ENCODE measurements at regions not wholly inside any gene's neighbourhood (a gene's known extent, or its start where the extent isn't known, plus 50 kb on each side); places are given as distances from the start of the nearest gene placed in this dataset.
"Not testable (repeated sequence)": the region's sequence is repeated elsewhere in the genome, so short reads cannot be mapped to it uniquely, and the experiment has no call there.

DNA sequence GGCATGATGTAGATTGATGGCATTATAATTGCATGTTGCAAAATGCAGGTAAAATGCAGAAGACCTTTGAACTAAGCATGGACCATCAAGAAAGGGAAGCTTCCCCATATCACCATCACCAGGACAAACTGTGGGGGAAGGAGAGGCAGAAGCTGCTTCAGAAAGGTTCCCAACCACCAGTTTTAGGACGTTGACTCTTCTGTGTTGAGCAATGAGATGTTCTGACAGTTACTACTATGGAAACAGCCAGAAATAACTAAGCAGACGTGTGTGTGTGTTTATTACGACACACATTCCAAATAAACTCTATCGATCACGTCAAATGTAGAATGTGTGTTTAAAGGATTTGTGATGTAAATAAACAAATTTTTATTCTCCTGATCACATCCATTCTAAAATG lies 110.2 kb upstream of the PLD5 start:
- Mint-ChIP-seq H3K36me3 (no peaks in the 10 kb centered on the region), H3K4me1 (no peaks in the 10 kb centered on the region), H3K27me3 (no peaks in the 10 kb centered on the region), H3K27ac (no peak overlapping the region), H3K4me3 (no peak overlapping the region), H3K9me3 (no peaks in the 10 kb centered on the region)
- no peak for DNase-seq
- CTCF ChIA-PET = no interaction called here

DNA sequence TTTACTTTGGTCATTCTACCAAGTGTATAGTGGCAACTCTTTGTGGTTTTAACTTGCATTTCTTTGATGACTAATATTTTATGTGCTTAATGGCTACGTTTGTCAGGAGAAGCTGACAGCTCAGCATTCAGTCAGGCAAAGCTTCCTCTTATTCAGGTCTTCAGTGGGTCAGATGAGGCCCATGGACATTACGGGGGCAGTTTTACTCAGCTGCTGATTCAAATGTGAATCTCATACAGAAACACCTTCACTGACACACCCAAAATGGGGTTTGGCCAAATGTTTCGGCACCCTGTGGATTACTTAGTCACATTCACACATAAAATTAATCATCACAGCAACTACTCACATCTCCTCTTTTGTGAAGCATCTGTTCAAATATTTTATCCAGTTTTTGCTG lies 104.9 kb upstream of the PLD5 start:
- H3K9me3 Mint-ChIP-seq = no peaks in the 10 kb centered on the region
- H3K4me3 Mint-ChIP-seq = no peak overlapping the region
- no peaks in the 10 kb centered on the region for H3K36me3 Mint-ChIP-seq
- H3K27me3 Mint-ChIP-seq = no peaks in the 10 kb centered on the region
- H3K4me1 Mint-ChIP-seq = no peaks in the 10 kb centered on the region
- DNase-seq = no peak
- CTCF ChIA-PET = no interaction called here
- no peak overlapping the region for H3K27ac Mint-ChIP-seq

DNA sequence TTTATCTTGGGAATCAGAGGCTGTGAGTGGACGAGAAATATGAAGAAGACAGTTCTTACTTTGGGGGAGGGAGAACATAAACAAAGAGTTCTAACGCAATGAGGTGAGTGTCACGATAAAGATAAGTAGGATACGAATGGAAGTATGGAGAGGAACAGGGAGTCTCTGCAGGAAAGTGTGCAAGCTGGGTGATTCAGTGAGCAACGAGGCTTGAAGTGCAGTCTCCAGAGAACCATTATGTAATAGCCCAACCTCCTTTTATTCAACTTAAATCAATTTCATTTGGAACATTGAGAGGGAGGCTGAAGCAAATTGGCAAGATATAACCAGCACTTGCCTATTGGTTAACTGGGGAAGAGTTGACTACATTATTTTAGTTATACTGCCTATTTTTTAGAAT lies 99.3 kb upstream of the PLD5 start:
- Mint-ChIP-seq H3K36me3 (no peaks in the 10 kb centered on the region), H3K4me3 (no peak overlapping the region), H3K27ac (no peak overlapping the region), H3K4me1 (no peaks in the 10 kb centered on the region), H3K27me3 (no peaks in the 10 kb centered on the region), H3K9me3 (peaks cover 7% of the 10 kb centered on the region)
- no peak for DNase-seq
- CTCF ChIA-PET = no interaction called here

DNA sequence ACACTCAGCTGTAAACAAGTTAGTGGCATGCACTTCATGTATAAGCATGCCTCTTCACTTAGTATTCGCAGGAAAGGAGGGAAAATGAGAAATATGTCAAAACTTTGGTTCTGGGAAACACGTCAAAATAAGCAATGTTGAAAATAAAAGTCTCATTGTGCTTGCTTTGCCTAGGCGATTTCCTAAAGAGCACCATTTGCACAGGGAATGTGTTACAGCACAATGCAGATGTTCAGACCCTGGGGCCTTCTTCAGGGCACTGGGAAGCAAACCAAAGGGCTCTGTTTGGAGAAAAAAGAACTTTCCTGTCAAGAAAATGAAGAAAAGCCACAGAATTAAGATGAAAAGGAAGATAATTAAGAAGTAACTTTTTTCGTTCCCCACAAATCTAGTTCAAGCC lies 98.6 kb upstream of the PLD5 start:
- H3K4me3 Mint-ChIP-seq = no peak overlapping the region
- CTCF ChIA-PET = no interaction called here
- DNase-seq = no peak
- H3K4me1 Mint-ChIP-seq = no peaks in the 10 kb centered on the region
- peaks cover 7% of the 10 kb centered on the region for H3K9me3 Mint-ChIP-seq
- H3K27ac Mint-ChIP-seq = no peak overlapping the region
- no peaks in the 10 kb centered on the region for H3K36me3 Mint-ChIP-seq
- H3K27me3 Mint-ChIP-seq = no peaks in the 10 kb centered on the region

GRCh38 chr1:242613266-242613815 lies 88.8 kb upstream of the PLD5 start:
- H3K27ac Mint-ChIP-seq = no peak overlapping the region
- no peaks in the 10 kb centered on the region for H3K36me3 Mint-ChIP-seq
- no peak for DNase-seq
- CTCF ChIA-PET = no interaction called here
- H3K4me1 Mint-ChIP-seq = no peaks in the 10 kb centered on the region
- no peaks in the 10 kb centered on the region for H3K27me3 Mint-ChIP-seq
- no peak overlapping the region for H3K4me3 Mint-ChIP-seq
- peaks cover 2% of the 10 kb centered on the region for H3K9me3 Mint-ChIP-seq

DNA sequence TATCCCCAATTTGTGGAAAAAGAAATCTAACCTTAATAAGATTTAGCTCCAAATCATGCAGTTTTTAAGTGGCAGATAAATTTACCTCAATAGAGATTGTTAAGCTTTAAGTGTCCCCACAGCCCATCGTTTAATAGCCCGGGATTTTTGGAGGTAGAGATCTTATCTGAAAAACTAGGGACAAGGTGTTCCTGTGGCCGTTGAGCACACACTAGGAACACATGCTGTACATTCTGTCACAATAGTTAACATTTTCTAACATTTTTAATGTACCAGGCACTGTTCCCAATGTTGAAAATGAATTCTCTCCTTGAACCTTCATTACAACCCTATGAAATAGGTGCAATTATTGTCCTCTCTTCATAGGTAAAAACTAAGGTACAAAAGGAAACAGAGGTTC lies 85.7 kb upstream of the PLD5 start:
- H3K36me3 Mint-ChIP-seq = no peaks in the 10 kb centered on the region
- no peak overlapping the region for H3K4me3 Mint-ChIP-seq
- CTCF ChIA-PET = no interaction called here
- DNase-seq = no peak
- H3K9me3 Mint-ChIP-seq = peaks cover 2% of the 10 kb centered on the region
- no peak overlapping the region for H3K27ac Mint-ChIP-seq
- no peaks in the 10 kb centered on the region for H3K4me1 Mint-ChIP-seq
- no peaks in the 10 kb centered on the region for H3K27me3 Mint-ChIP-seq

DNA sequence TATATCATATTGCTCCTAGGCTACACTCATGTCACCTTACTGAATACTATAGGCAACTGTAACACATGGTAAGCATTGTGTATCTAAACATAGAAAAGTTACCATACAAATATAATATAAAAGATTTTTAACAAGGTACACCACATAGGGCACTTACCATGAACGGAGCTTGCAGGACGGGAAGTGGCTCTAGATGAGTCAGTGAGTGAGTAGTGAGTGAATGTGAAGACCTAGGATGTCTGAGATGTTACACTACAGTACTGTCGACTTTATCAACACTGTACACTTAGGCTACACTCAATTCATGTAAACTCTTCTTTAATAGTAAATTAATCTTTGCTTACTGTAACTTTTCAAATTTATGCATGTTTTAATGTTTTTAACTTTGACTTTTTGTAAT lies 81.0 kb upstream of the PLD5 start:
- CTCF ChIA-PET = no interaction called here

GRCh38 chr1:242602001-242602400 lies 77.5 kb upstream of the PLD5 start:
- no peak for DNase-seq
- Mint-ChIP-seq H3K27ac (no peak overlapping the region), H3K9me3 (peaks cover 2% of the 10 kb centered on the region), H3K27me3 (no peaks in the 10 kb centered on the region), H3K4me1 (no peaks in the 10 kb centered on the region), H3K4me3 (no peak overlapping the region), H3K36me3 (no peaks in the 10 kb centered on the region)
- CTCF ChIA-PET = no interaction called here

More for the DNA sequence above, 81.0 kb upstream of the PLD5 start:
- Mint-ChIP-seq H3K9me3 (peaks cover 2% of the 10 kb centered on the region), H3K4me3 (no peak overlapping the region), H3K36me3 (no peaks in the 10 kb centered on the region), H3K27me3 (no peaks in the 10 kb centered on the region), H3K4me1 (no peaks in the 10 kb centered on the region), H3K27ac (no peak overlapping the region)
- no peak for DNase-seq

GRCh38 chr1:242593756-242594155 lies 69.3 kb upstream of the PLD5 start:
- H3K36me3 Mint-ChIP-seq, H3K27ac Mint-ChIP-seq, H3K9me3 Mint-ChIP-seq, H3K4me3 Mint-ChIP-seq, H3K27me3 Mint-ChIP-seq, H3K4me1 Mint-ChIP-seq, DNase-seq: not testable (repeated sequence)
- CTCF ChIA-PET = interaction anchor here (0.7 kb wide), 1 partner anchor 11 kb away, joined by 3 read pairs; no protein-coding TSS in a partner anchor

DNA sequence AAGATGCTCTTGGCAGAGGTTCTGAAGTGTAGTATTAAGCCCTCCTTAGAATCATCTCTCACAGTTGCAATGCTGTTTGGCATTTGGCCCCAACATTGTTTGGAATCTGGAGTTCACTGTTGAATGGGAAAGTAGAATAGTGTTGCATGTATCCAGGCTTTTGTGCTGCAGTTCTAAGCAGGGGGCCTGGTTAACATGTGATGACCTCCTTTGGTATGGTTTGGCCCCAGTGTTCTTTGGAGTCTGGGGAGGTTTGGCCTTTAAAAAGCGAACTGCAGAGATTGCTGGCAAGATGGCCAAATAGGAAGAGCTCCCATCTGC lies 61.8 kb upstream of the PLD5 start:
- DNase-seq = no peak
- no peaks in the 10 kb centered on the region for H3K4me1 Mint-ChIP-seq
- CTCF ChIA-PET = no interaction called here
- no peak overlapping the region for H3K4me3 Mint-ChIP-seq
- no peak overlapping the region for H3K27ac Mint-ChIP-seq
- H3K9me3 Mint-ChIP-seq = no peaks in the 10 kb centered on the region
- no peaks in the 10 kb centered on the region for H3K36me3 Mint-ChIP-seq
- no peaks in the 10 kb centered on the region for H3K27me3 Mint-ChIP-seq

- no peak overlapping the region for H3K4me3 Mint-ChIP-seq
- H3K36me3 Mint-ChIP-seq = no peaks in the 10 kb centered on the region
- H3K9me3 Mint-ChIP-seq = no peaks in the 10 kb centered on the region
- no peak overlapping the region for H3K27ac Mint-ChIP-seq
- DNase-seq = no peak
- CTCF ChIA-PET = no interaction called here
- no peaks in the 10 kb centered on the region for H3K27me3 Mint-ChIP-seq
- no peaks in the 10 kb centered on the region for H3K4me1 Mint-ChIP-seq
Measured at GRCh38 chr1:242585616-242586359, 61.3 kb upstream of the PLD5 start.

DNA sequence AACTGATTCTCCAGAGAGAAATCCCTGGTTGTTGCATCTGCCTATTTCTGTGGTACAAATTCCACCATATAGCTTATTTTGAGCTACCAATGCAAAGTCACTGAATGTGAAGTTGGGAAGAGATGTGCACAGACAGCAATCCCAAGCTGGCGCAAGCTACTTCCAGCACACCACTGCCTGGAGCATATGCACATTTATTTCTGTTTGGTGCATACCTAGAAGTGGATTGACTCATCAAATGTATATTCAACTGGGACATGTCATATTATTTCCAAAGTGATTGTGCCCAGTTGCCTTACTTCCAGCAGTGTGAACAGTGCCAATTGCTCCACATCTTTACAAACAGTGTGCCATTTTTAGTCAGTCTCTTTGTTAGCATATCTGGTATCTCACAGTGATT lies 58.2 kb upstream of the PLD5 start:
- Mint-ChIP-seq H3K27me3 (no peaks in the 10 kb centered on the region), H3K36me3 (no peaks in the 10 kb centered on the region), H3K4me3 (no peak overlapping the region), H3K27ac (no peak overlapping the region), H3K4me1 (no peaks in the 10 kb centered on the region), H3K9me3 (no peaks in the 10 kb centered on the region)
- CTCF ChIA-PET = no interaction called here
- DNase-seq = no peak

DNA sequence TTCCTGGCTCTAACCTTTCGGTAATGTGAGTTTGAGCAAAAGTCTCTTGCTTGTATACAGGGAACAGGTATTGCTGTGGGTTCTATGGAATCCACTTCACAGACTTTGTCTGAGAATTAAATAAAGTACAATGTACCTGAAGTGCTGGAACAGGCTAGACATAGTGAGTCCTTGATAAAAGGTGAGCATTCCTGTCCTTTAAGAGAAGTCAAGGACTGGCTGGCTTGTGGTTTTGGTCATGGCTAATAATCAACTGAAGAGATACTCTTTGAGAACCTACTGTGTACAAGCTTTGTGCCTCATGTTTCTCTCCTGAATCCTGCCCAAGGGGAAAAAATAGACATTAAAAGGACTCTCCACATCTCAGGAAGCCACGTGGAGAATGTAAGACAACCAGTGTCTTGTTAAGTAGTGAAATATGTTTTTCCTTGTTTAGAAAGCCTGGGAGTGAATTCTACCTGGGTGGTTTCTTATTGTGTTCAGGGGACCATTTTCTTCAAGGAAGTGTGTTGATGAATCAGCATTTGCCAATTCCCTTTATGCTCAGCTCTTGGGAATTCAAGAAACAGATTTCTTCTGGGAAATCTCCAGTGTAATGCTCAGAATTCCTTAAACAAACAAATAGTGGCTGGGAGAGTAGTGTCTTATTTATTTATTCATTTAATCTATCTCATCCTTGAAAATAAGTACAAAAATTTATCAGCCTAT lies 55.2 kb upstream of the PLD5 start:
- H3K36me3 Mint-ChIP-seq = no peaks in the 10 kb centered on the region
- no peaks in the 10 kb centered on the region for H3K27me3 Mint-ChIP-seq
- no peaks in the 10 kb centered on the region for H3K9me3 Mint-ChIP-seq
- H3K27ac Mint-ChIP-seq = no peak overlapping the region
- no peak overlapping the region for H3K4me3 Mint-ChIP-seq
- CTCF ChIA-PET = no interaction called here
- no peak for DNase-seq
- H3K4me1 Mint-ChIP-seq = no peaks in the 10 kb centered on the region

Data from activated naive CD4-positive, alpha-beta T cell treated with anti-CD3 and anti-CD28 coated beads, Interleukin-2, amount 10 ng/mL, durations not matched to agents 7 days and 5 days (primary cell).